Neural progenitor cell (in vitro differentiated cells): ENCODE measurements at regions not wholly inside any gene's neighbourhood (a gene's known extent, or its start where the extent isn't known, plus 50 kb on each side); places are given as distances from the start of the nearest gene placed in this dataset.

ENCODE experiments used
- DNase-seq: peaks from one replicate; pipeline ENCODE4 v3.0.0-alpha.2; 2016; ENCODE audit warnings: low spot score
- H2AFZ ChIP-seq: fragments of 200-600 bp; sonication (generic); replicated peaks from 2 replicates; pipeline ENCODE4 v1.6.1; 2016; ENCODE audit warnings: antibody characterized with exemption
- H3F3A ChIP-seq: fragments of 200-600 bp; sonication (generic); 2 replicates; pipeline ENCODE4 v1.6.1; 2016; ENCODE audit warnings: antibody characterized with exemption, low read depth
- H3K27ac ChIP-seq: fragments of 200-600 bp; sonication (generic); 2 replicates; pipeline ENCODE4 v1.5.1; 2016; ENCODE audit warnings: mild to moderate bottlenecking
- H3K27me3 ChIP-seq: fragments of 200-600 bp; sonication (generic); 2 replicates; pipeline ENCODE4 v1.6.1; 2016; ENCODE audit warnings: mild to moderate bottlenecking, moderate library complexity
- H3K36me3 ChIP-seq: fragments of 200-600 bp; sonication (generic); 2 replicates; pipeline ENCODE4 v1.5.1; 2016
- H3K4me1 ChIP-seq: fragments of 200-600 bp; sonication (generic); 2 replicates; pipeline ENCODE4 v1.6.1; 2016; ENCODE audit warnings: mixed run types
- H3K4me2 ChIP-seq: fragments of 200-600 bp; sonication (generic); 2 replicates; pipeline ENCODE4 v1.6.1; 2016
- H3K4me3 ChIP-seq: fragments of 200-600 bp; sonication (generic); 2 replicates; pipeline ENCODE4 v1.5.1; 2016
- H3K79me2 ChIP-seq: fragments of 200-600 bp; sonication (generic); 2 replicates; pipeline ENCODE4 v1.6.1; 2016; ENCODE audit warnings: low read depth
- H3K9ac ChIP-seq: fragments of 200-600 bp; sonication (generic); 2 replicates; pipeline ENCODE4 v1.6.1; 2016
- H3K9me3 ChIP-seq: fragments of 200-600 bp; sonication (generic); 2 replicates; pipeline ENCODE4 v1.5.1; 2016; ENCODE audit warnings: low read depth
- H4K20me1 ChIP-seq: fragments of 200-600 bp; sonication (generic); 2 replicates; pipeline ENCODE4 v1.6.1; 2016; ENCODE audit warnings: low read depth
- H3K27ac Mint-ChIP-seq: 3 replicates; pipeline ENCODE4 v1.8.0; 2021; ENCODE audit warnings: mixed read lengths
- H3K27me3 Mint-ChIP-seq: 2 replicates; pipeline ENCODE4 v1.8.0; 2022; ENCODE audit warnings: low read depth, mild to moderate bottlenecking, inconsistent platforms, moderate library complexity, mixed read lengths; ENCODE audit not compliant: insufficient read depth
- H3K36me3 Mint-ChIP-seq: 3 replicates; pipeline ENCODE4 v1.8.0; 2021; ENCODE audit warnings: mixed read lengths
- H3K4me1 Mint-ChIP-seq: 3 replicates; pipeline ENCODE4 v1.8.0; 2021; ENCODE audit warnings: mixed read lengths
- H3K4me3 Mint-ChIP-seq: 3 replicates; pipeline ENCODE4 v1.8.0; 2021; ENCODE audit warnings: mild to moderate bottlenecking, moderate library complexity, mixed read lengths
- H3K9me3 Mint-ChIP-seq: 3 replicates; pipeline ENCODE4 v1.8.0; 2020; ENCODE audit warnings: mixed read lengths
- EZH2 ChIP-seq: fragments of 200-600 bp; sonication (generic); IDR thresholded peaks from 2 replicates; pipeline ENCODE4 v1.6.1; 2017; ENCODE audit warnings: antibody characterized with exemption, mild to moderate bottlenecking, moderate library complexity
- EZH2phosphoT487 ChIP-seq: fragments of 200-600 bp; sonication (generic); IDR thresholded peaks from 2 replicates; pipeline ENCODE4 v1.6.1; 2017; ENCODE audit warnings: antibody characterized with exemption
- TF ChIP-seq, protein P1 (sequence below): fragments of 200-600 bp; sonication (generic); IDR thresholded peaks from 2 replicates; pipeline ENCODE4 v1.5.1; 2017; ENCODE audit warnings: antibody characterized with exemption, mild to moderate bottlenecking

DNA sequence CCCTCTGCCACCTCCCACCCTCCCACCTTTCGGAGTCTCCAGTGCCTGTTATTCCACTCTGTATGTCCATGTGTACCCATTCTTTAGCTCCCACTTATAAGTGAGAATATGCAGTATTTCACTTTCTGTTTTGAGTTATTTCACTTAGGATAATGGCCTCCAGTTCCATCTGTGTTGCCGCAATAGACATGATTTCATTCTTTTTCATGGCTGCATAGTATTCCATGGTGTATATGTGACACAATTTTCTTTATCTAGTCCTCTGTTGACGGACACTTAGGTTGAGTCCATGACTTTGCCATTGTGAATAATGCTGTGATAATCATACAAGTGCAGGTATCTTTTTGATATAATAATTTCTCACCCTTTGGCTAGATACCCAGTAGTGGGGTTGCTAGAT lies 91.0 kb upstream of the UBE3A start:
- Histone ChIP-seq H3K4me3 (no peak overlapping the region), H3K9me3 (peaks cover 2% of the 10 kb centered on the region), H3F3A (no peaks in the 10 kb centered on the region), H3K27me3 (no peaks in the 10 kb centered on the region), H4K20me1 (no peaks in the 10 kb centered on the region), H3K9ac (no peak overlapping the region), H3K4me1 (peaks cover 15% of the 10 kb centered on the region), H3K79me2 (no peaks in the 10 kb centered on the region), H3K27ac (no peak overlapping the region), H2AFZ (no peak overlapping the region), H3K36me3 (no peaks in the 10 kb centered on the region), H3K4me2 (no peak overlapping the region)
- peaks cover 10% of the 10 kb centered on the region for H3K9me3 Mint-ChIP-seq
- no peak overlapping the region for H3K4me3 Mint-ChIP-seq
- H3K27ac Mint-ChIP-seq: no peak overlapping the region
- H3K27me3 Mint-ChIP-seq: peaks cover 3% of the 10 kb centered on the region
- TF ChIP-seq, protein P1, sequence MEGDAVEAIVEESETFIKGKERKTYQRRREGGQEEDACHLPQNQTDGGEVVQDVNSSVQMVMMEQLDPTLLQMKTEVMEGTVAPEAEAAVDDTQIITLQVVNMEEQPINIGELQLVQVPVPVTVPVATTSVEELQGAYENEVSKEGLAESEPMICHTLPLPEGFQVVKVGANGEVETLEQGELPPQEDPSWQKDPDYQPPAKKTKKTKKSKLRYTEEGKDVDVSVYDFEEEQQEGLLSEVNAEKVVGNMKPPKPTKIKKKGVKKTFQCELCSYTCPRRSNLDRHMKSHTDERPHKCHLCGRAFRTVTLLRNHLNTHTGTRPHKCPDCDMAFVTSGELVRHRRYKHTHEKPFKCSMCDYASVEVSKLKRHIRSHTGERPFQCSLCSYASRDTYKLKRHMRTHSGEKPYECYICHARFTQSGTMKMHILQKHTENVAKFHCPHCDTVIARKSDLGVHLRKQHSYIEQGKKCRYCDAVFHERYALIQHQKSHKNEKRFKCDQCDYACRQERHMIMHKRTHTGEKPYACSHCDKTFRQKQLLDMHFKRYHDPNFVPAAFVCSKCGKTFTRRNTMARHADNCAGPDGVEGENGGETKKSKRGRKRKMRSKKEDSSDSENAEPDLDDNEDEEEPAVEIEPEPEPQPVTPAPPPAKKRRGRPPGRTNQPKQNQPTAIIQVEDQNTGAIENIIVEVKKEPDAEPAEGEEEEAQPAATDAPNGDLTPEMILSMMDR: no peak
- no peak for TF ChIP-seq EZH2
- no peak for TF ChIP-seq EZH2phosphoT487
- H3K36me3 Mint-ChIP-seq: peaks cover 3% of the 10 kb centered on the region
- DNase-seq: no peak
- peaks cover 14% of the 10 kb centered on the region for H3K4me1 Mint-ChIP-seq

DNA sequence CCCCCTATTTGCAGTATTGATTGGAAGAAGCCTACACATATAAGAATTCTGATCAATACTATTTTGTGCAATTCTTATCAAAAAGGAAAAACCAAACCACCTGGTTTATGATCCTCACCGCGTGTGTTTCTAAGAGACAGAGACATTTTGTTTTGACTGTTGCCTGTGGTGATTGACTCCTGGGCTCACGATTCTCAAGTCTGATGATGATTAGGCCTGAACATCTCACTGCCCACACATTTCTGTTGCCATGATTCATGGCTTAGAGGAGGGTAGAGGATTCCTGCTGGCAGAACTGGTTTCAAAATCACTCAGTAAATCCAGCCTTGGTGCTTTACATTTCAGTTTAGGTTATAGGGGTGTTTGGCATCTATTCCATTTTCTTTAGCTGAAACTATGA lies 88.3 kb upstream of the UBE3A start:
- Histone ChIP-seq H3K27ac (no peak overlapping the region), H3K4me3 (no peak overlapping the region), H3K79me2 (no peaks in the 10 kb centered on the region), H3K36me3 (peaks cover 3% of the 10 kb centered on the region), H2AFZ (no peak overlapping the region), H3K9ac (no peak overlapping the region), H3K4me1 (peaks cover 15% of the 10 kb centered on the region), H4K20me1 (no peaks in the 10 kb centered on the region), H3F3A (no peaks in the 10 kb centered on the region), H3K27me3 (no peaks in the 10 kb centered on the region), H3K4me2 (no peak overlapping the region), H3K9me3 (peaks cover 8% of the 10 kb centered on the region)
- Mint-ChIP-seq H3K27me3 (peaks cover 3% of the 10 kb centered on the region), H3K36me3 (peaks cover 3% of the 10 kb centered on the region), H3K27ac (no peak overlapping the region), H3K9me3 (peaks cover 17% of the 10 kb centered on the region), H3K4me1 (peaks cover 14% of the 10 kb centered on the region), H3K4me3 (no peak overlapping the region)
- TF ChIP-seq EZH2 (no peak), EZH2phosphoT487 (no peak)
- TF ChIP-seq, protein P1: no peak
- DNase-seq: no peak

GRCh38 chr15:25525741-25526140 lies 86.9 kb upstream of the UBE3A start:
- Mint-ChIP-seq H3K4me3 (no peak overlapping the region), H3K27me3 (peaks cover 3% of the 10 kb centered on the region), H3K36me3 (peaks cover 3% of the 10 kb centered on the region), H3K4me1 (peaks cover 1% of the 10 kb centered on the region), H3K9me3 (peaks cover 17% of the 10 kb centered on the region), H3K27ac (no peak overlapping the region)
- Histone ChIP-seq H3K4me3 (no peak overlapping the region), H3K9me3 (peaks cover 8% of the 10 kb centered on the region), H3K36me3 (peaks cover 3% of the 10 kb centered on the region), H4K20me1 (no peaks in the 10 kb centered on the region), H3K9ac (no peak overlapping the region), H2AFZ (no peak overlapping the region), H3K4me1 (peaks cover 2% of the 10 kb centered on the region), H3K4me2 (no peak overlapping the region), H3K27me3 (no peaks in the 10 kb centered on the region), H3K79me2 (no peaks in the 10 kb centered on the region), H3K27ac (no peak overlapping the region), H3F3A (no peaks in the 10 kb centered on the region)
- DNase-seq: no peak
- TF ChIP-seq EZH2: no peak
- TF ChIP-seq, protein P1: no peak
- TF ChIP-seq EZH2phosphoT487: no peak
